Heart left ventricle (tissue), 13 donors: ENCODE measurements at regions not wholly inside any gene's neighbourhood (a gene's known extent, or its start where the extent isn't known, plus 50 kb on each side); places are given as distances from the start of the nearest gene placed in this dataset.

Experiments
- POLR2A ChIP-seq, 2 donors: fragments of 450-650 bp; IDR thresholded peaks; one replicate each; pipeline ENCODE4 v1.6.1; 2017; ENCODE audit warnings: antibody characterized with exemption in 2 of 2, mild to moderate bottlenecking in 2 of 2, moderate library complexity in 2 of 2
- TF ChIP-seq, protein P1 (sequence below), 12 donors: fragments of 200-600 bp; sonication (generic) in 4 of 12; IDR thresholded peaks; one replicate each; pipeline versions ENCODE4 v1.5.0 to v1.8.0; 2018 to 2022; ENCODE audit warnings: antibody characterized with exemption in 12 of 12, mild to moderate bottlenecking in 5 of 12
- donor health status: ischemic (EF 13 %, LVEDD 7.1; RV severe dilation, severe dysfunction).
- donor health status: DM: no; HTN: yes; CAD: no.
- donor health status: DM: no; HTN: no; CAD: no.
- donor health status: ischemic (EF 25% LVEDD 6.9; RV normal size, moderate dysfunction).
- donor health status: ischemic (EF 25% LVEDD 5.7; RV mildly dilated, moderate dysfunction).
- donor health status: ischemic (EF 35%, LVEDD 5.7; RV mildly dilated, moderate dysfunction).
- donor health status: nonischemic (EF 11% LVEDD 7.7; RV severe dilation, severe dysfunction).
- donor health status: DM: yes; HTN: yes; CAD: no.
- donor health status: PGD.
- donor health status: ischemic (EF 29% LVEDD 5.4; RV normal size, mild dysfunction).
- donor health status: nonischemic (EF 23%, LVEDD 6.1; RV moderate dilation, normal function).

- TF ChIP-seq, protein P1, sequence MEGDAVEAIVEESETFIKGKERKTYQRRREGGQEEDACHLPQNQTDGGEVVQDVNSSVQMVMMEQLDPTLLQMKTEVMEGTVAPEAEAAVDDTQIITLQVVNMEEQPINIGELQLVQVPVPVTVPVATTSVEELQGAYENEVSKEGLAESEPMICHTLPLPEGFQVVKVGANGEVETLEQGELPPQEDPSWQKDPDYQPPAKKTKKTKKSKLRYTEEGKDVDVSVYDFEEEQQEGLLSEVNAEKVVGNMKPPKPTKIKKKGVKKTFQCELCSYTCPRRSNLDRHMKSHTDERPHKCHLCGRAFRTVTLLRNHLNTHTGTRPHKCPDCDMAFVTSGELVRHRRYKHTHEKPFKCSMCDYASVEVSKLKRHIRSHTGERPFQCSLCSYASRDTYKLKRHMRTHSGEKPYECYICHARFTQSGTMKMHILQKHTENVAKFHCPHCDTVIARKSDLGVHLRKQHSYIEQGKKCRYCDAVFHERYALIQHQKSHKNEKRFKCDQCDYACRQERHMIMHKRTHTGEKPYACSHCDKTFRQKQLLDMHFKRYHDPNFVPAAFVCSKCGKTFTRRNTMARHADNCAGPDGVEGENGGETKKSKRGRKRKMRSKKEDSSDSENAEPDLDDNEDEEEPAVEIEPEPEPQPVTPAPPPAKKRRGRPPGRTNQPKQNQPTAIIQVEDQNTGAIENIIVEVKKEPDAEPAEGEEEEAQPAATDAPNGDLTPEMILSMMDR (IDR thresholded peaks at IDR 0.05) = no peak
- TF ChIP-seq POLR2A (IDR thresholded peaks at IDR 0.05) = no peak
These were observed 99.6 kb upstream of the PLXNC1 start for GRCh38 chr12:94048757-94049156.
